GM19099 (cell line): ENCODE measurements at regions not wholly inside any gene's neighbourhood (a gene's known extent, or its start where the extent isn't known, plus 50 kb on each side); places are given as distances from the start of the nearest gene placed in this dataset.

Experiments used
- POLR2A ChIP-seq: IDR thresholded peaks from 3 replicates; pipeline ENCODE4 v1.6.1; 2011; ENCODE audit warnings: low read depth; ENCODE audit not compliant: insufficient read length; ENCODE audit errors: extremely low read depth

DNA sequence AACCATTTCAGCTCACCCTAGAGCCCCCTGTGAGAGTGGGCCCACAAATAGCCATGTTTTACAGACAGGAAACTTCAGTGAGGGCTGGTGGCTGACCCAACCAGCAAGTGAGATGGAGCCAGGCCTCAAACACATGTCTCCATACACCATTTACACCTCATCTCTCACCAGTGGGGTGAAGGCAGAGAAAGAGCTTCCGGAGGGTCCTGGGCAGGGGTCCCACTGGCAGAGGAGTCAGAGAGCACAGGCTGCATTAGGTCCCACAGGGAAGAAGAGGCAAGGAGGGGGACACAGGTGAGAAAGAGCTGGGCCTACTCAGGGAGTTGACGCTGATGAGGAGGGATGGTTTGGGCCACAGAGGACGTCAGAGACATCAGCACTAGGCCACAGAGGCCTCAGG is 172.6 kb downstream of the VEGFA start:
- TF ChIP-seq POLR2A, result no peak

DNA sequence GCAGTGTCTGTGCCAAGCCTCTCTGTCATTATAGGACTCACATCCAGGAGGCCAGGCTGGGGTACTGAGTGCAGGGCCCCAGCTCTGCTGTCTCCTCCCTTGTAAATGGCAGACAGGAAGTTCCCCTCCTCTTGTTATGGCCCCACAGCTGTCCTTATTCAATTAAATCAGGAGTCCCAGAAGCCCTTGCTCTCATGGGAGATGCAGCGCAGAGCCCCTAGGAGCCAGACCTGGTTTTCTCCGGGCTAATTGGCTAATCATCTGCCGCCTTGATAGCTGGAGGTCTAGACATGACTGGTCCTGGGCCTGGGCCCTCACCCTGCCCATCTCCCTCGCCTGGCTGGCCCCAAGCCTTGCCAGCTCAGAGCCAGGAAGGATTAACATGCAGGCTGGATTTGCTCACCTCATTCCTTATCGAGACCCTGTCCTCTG is 172.0 kb downstream of the VEGFA start:
- TF ChIP-seq POLR2A, result no peak

- no peak for TF ChIP-seq POLR2A
These were observed 171.2 kb downstream of the VEGFA start for GRCh38 chr6:43941174-43941573.

DNA sequence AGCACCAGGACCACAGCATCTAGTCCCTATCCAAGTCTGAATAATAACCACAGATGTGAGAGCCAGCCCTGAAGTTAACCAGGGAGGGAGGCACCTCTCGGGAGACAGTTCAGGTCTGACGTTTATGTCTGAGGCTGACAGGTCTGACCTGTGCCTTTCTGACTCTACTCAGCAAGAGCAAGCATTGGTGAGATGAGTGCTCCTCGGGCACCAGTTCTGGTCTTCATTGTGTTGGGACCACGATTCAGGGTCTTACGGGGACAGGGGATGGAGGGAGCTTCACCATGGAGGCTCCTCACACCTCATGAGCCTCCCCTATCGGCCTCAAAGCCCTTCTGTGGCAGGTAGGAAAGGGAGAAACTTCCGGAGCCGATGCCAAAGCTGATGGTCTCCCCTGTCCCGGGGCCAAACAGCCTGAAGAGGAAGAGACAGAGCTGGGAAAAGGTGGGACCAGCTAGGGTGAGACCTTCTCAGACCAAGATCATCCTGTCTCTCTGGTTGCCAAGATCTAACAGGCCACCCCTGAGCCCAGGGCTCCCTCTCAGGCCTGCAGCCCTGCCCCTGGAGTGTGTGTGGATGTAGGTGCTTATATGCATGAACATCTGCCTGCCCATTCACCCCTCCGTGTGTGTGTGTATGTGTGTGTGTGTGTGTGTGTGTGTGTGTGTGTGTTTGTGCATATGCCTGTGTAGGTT is 170.5 kb downstream of the VEGFA start:
- TF ChIP-seq POLR2A, result no peak

- TF ChIP-seq POLR2A, result no peak
These were observed 170.0 kb downstream of the VEGFA start for GRCh38 chr6:43940071-43940392.

DNA sequence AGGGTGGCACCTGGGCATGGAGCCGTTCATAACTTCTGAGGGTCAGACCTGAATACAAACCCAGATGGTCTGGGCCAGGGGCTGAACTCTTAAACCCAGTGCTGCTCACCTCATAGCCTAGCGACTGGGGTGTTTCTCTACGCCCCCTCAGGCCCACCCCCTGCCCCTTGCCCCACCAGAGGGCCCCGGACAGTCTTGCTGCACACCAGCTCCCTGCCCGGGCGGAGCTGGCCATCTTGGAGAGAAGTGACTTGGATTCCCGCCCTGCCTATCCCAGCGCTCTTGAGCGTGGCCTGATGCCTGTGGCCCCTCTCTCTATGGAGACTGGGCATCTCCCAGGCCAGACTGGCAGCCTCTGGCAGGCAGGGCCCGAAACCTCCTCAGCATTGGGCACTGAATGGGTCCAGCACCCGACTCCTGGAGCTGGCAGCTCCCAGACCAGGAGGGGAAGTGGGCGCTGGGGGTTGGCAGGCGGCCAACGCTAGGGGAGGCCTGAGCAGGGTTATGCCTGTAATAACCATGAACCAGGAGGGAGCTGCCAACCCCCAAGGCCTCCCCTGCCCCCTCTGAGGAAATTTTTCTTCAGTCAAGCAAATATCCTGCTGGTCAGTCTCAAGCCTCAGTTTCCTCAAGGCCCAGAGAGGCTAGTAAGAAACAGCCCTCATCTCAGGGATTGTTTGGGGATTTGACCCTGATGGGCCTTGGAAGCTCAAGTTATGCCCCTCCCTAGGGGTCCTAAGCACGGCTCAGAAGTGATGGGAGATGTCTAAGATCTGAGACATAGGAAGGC is 169.5 kb downstream of the VEGFA start:
- no peak for TF ChIP-seq POLR2A

GRCh38 chr6:43938178-43939105 is 168.4 kb downstream of the VEGFA start:
- no peak for TF ChIP-seq POLR2A

DNA sequence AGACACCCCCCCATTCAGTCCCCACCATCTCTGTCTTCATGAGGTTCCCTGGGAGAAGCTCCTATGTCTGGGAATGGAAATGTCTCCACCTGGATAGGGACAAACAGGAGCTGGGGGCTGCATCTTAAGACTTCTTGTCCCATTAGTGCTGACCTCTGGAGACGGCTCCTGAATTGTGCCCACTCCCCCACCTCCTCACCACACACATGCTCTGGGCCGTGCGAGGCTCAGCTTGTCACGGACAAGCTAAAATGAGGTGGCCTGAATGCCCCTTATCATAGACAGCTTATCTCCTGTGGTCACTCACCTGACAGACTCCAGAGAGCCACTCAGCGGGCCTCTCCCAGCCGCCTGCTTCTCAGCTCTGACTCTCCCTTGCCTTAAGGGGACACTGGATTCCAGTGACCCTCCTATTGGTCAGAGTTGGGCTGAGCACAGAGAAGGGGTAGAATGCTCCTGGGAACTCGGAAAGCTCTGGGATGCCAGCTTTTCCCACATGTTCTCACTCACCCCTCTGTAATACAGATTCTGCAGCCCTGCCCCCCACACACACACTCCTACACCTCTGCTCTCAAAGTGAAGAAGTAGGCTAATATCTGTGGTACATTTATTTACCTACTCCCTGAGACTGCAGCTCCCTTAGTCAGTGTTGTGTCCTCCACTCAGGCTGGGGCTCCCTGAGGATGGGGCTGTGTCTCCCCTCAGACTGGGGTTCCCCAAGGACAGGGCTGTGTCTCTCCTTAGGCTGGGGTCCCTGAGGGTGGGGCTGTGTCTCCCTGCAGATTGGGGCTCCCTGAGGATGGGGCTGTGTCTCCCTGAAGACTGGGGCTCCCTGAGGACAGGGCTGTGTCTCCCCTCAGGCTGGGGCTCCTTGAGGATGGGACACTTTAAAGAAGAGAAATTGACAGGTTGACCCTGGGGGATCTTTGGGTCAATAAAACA is 167.5 kb downstream of the VEGFA start:
- no peak for TF ChIP-seq POLR2A

- no peak for TF ChIP-seq POLR2A
These were observed 166.5 kb downstream of the VEGFA start for GRCh38 chr6:43936476-43936875.

- TF ChIP-seq POLR2A, result no peak
These were observed 166.0 kb downstream of the VEGFA start for GRCh38 chr6:43935921-43936439.

- TF ChIP-seq POLR2A, result no peak
These were observed 165.0 kb downstream of the VEGFA start for GRCh38 chr6:43934803-43935602.

GRCh38 chr6:43934183-43934802 is 164.3 kb downstream of the VEGFA start:
- TF ChIP-seq POLR2A, result no peak
